ENCODE measurements at regions not wholly inside any gene's neighbourhood (a gene's known extent, or its start where the extent isn't known, plus 50 kb on each side); places are given as distances from the start of the nearest gene placed in this dataset.

DNA sequence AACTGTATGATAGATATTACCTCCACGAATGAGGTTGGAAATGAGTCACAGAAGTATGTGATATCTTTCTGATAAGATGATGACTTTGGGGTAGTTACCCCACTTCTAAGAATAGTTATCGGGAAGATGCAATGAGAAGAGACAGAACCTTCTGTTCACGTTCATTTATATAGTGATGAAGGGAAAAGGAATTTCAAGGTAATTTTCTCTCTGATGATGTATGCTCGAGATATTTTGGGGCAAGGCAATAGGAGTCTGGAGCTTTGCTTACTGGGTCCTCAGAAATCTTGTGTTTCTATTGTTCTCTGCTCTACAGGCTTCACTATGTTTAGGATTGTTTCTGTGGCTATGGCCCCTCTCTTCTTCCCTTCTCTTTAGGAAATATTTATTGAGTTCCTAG lies 1389.6 kb downstream of the CDH8 start:
- TF ChIP-seq TAF1 (conservative IDR thresholded peaks at IDR 0.05) (no peak), GABPA (IDR thresholded peaks at IDR 0.05 in 1 of 2, conservative IDR thresholded peaks at IDR 0.05 in 1 of 2) (no peak), RXRA (IDR thresholded peaks at IDR 0.05) (no peak), ATF3 (IDR thresholded peaks at IDR 0.05) (no peak), REST (IDR thresholded peaks at IDR 0.05) (no peak), RAD21 (IDR thresholded peaks at IDR 0.05) (no peak), FOXA1 (IDR thresholded peaks at IDR 0.05) (no peak)
- TF ChIP-seq, protein P1, sequence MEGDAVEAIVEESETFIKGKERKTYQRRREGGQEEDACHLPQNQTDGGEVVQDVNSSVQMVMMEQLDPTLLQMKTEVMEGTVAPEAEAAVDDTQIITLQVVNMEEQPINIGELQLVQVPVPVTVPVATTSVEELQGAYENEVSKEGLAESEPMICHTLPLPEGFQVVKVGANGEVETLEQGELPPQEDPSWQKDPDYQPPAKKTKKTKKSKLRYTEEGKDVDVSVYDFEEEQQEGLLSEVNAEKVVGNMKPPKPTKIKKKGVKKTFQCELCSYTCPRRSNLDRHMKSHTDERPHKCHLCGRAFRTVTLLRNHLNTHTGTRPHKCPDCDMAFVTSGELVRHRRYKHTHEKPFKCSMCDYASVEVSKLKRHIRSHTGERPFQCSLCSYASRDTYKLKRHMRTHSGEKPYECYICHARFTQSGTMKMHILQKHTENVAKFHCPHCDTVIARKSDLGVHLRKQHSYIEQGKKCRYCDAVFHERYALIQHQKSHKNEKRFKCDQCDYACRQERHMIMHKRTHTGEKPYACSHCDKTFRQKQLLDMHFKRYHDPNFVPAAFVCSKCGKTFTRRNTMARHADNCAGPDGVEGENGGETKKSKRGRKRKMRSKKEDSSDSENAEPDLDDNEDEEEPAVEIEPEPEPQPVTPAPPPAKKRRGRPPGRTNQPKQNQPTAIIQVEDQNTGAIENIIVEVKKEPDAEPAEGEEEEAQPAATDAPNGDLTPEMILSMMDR (IDR thresholded peaks at IDR 0.05; ENCODE audit: low read depth, low read length, missing input control), result no peak
- TF ChIP-seq, protein P2, sequence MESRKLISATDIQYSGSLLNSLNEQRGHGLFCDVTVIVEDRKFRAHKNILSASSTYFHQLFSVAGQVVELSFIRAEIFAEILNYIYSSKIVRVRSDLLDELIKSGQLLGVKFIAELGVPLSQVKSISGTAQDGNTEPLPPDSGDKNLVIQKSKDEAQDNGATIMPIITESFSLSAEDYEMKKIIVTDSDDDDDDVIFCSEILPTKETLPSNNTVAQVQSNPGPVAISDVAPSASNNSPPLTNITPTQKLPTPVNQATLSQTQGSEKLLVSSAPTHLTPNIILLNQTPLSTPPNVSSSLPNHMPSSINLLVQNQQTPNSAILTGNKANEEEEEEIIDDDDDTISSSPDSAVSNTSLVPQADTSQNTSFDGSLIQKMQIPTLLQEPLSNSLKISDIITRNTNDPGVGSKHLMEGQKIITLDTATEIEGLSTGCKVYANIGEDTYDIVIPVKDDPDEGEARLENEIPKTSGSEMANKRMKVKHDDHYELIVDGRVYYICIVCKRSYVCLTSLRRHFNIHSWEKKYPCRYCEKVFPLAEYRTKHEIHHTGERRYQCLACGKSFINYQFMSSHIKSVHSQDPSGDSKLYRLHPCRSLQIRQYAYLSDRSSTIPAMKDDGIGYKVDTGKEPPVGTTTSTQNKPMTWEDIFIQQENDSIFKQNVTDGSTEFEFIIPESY (IDR thresholded peaks at IDR 0.05), result no peak

Data from liver (tissue), 3 donors.